Endothelial cell of umbilical vein (primary cell): ENCODE measurements at regions not wholly inside any gene's neighbourhood (a gene's known extent, or its start where the extent isn't known, plus 50 kb on each side); places are given as distances from the start of the nearest gene placed in this dataset.

Experiments used
- BruUV-seq: library from RNA; stranded (reverse); fragments of 400-500 nt; replicated peaks from 2 replicates; lab custom pipeline; 2021; lab: Mats Ljungman, UMichigan
- CTCF ChIA-PET: fragments of 300-600, 350-600 bp; sonication (Branson Sonifier 250); formaldehyde crosslinking; loops from one replicate; lab custom pipeline; 2021; ENCODE audit warnings: antibody characterized with exemption, inconsistent platforms; lab: Charles Lee
- POLR2A ChIA-PET: fragments of 300-600, 350-600 bp; sonication (Branson Sonifier 250); formaldehyde crosslinking; loops from one replicate; lab custom pipeline; 2021; ENCODE audit warnings: antibody characterized with exemption, inconsistent platforms; lab: Charles Lee
- DNase-seq: peaks from one replicate; pipeline ENCODE4 v3.0.0-alpha.2; 2011; ENCODE audit warnings: low read depth, low spot score
- FAIRE-seq: peaks from 2 replicates; lab custom pipeline; 2011; peaks lifted over from hg19 to GRCh38; lab: Jason Lieb, UNC
- H2AFZ ChIP-seq: 2 replicates; pipeline ENCODE4 v1.6.0; 2012; ENCODE audit warnings: low read depth, low read length, control low read depth, inconsistent platforms
- H3K27ac ChIP-seq: 2 replicates; pipeline ENCODE4 v1.5.1; 2011; ENCODE audit warnings: low read depth, mild to moderate bottlenecking, control low read depth, low read length, moderate library complexity; ENCODE audit not compliant: insufficient read depth
- H3K27me3 ChIP-seq, 2 experiments: 2 replicates each; pipeline versions ENCODE4 v1.6.0 to v1.6.1; 2011; ENCODE audit warnings: low read length in 2 of 2, mixed read lengths in 1 of 2; ENCODE audit not compliant: control insufficient read depth in 2 of 2, insufficient read depth in 2 of 2
- H3K36me3 ChIP-seq, 2 experiments: 2 replicates in 1 of 2; 3 replicates in 1 of 2; pipeline ENCODE4 v1.5.1; 2011; ENCODE audit warnings: low read length in 2 of 2, mild to moderate bottlenecking in 1 of 2, moderate library complexity in 1 of 2; ENCODE audit not compliant: control insufficient read depth in 2 of 2, insufficient read depth in 2 of 2; ENCODE audit errors: extremely low read depth in 1 of 2
- H3K4me1 ChIP-seq: 3 replicates; pipeline ENCODE4 v1.5.1; 2011; ENCODE audit warnings: mild to moderate bottlenecking, low read length; ENCODE audit not compliant: control insufficient read depth, insufficient read depth; ENCODE audit errors: extremely low read depth
- H3K4me2 ChIP-seq: 2 replicates; pipeline ENCODE4 v1.6.1; 2011; ENCODE audit warnings: low read length, control low read depth, mixed read lengths; ENCODE audit not compliant: insufficient read depth
- H3K4me3 ChIP-seq, 3 experiments: fragments of 200-600 bp in 1 of 3; sonication (generic), shearing (Covaris generic) in 1 of 3; replicated peaks in 1 of 3; 2 replicates each; pipeline ENCODE4 v1.5.1; 2011 to 2016; ENCODE audit warnings: control low read depth in 3 of 3, low read length in 3 of 3, mild to moderate bottlenecking in 2 of 3, inconsistent platforms in 1 of 3, low read depth in 1 of 3, moderate library complexity in 1 of 3; ENCODE audit not compliant: insufficient read depth in 1 of 3
- H3K79me2 ChIP-seq: 2 replicates; pipeline ENCODE4 v1.6.0; 2012; ENCODE audit warnings: low read length, inconsistent platforms; ENCODE audit not compliant: control insufficient read depth, insufficient read depth
- H3K9ac ChIP-seq: replicated peaks from 2 replicates; pipeline ENCODE3; 2011; ENCODE audit warnings: low read length, control low read depth; ENCODE audit not compliant: insufficient read depth; ENCODE audit errors: extremely low read depth
- H3K9me1 ChIP-seq: replicated peaks from 3 replicates; pipeline ENCODE4 v1.6.0; 2011; ENCODE audit warnings: mild to moderate bottlenecking, low read length; ENCODE audit not compliant: control insufficient read depth, insufficient read depth; ENCODE audit errors: extremely low read depth
- H3K9me3 ChIP-seq: replicated peaks from 2 replicates; pipeline ENCODE4 v1.5.1; 2012; ENCODE audit warnings: low read length, inconsistent platforms; ENCODE audit not compliant: control insufficient read depth, insufficient read depth
- H4K20me1 ChIP-seq: replicated peaks from 2 replicates; pipeline ENCODE3; 2011; ENCODE audit warnings: mild to moderate bottlenecking, low read length; ENCODE audit not compliant: control insufficient read depth, insufficient read depth; ENCODE audit errors: extremely low read depth
- EZH2 ChIP-seq: IDR thresholded peaks from 2 replicates; pipeline ENCODE4 v1.6.1; 2012; ENCODE audit warnings: borderline replicate concordance, low read depth, mild to moderate bottlenecking, moderate library complexity, low read length, inconsistent platforms; ENCODE audit not compliant: severe bottlenecking
- FOS ChIP-seq: IDR thresholded peaks from 2 replicates; pipeline ENCODE4 v1.6.1; 2011; ENCODE audit warnings: mild to moderate bottlenecking, low read length, moderate library complexity, borderline replicate concordance; ENCODE audit not compliant: insufficient read depth
- GATA2 ChIP-seq: IDR thresholded peaks from 2 replicates; pipeline ENCODE4 v1.7.0; 2011; ENCODE audit warnings: low read depth, mild to moderate bottlenecking, moderate library complexity, mixed read lengths, low read length; ENCODE audit not compliant: insufficient read length, insufficient read depth
- JUN ChIP-seq: IDR thresholded peaks from 2 replicates; pipeline ENCODE4 v1.6.1; 2011; ENCODE audit warnings: borderline replicate concordance, low read depth; ENCODE audit not compliant: insufficient read length, insufficient read depth
- MYC ChIP-seq: IDR thresholded peaks from one replicate; pipeline ENCODE4 v1.6.1; 2011; ENCODE audit warnings: mild to moderate bottlenecking, low read depth, low read length
- POLR2A ChIP-seq: IDR thresholded peaks from 2 replicates; pipeline ENCODE4 v1.6.1; 2012; ENCODE audit warnings: low read depth, mild to moderate bottlenecking, control low read depth, low read length
- POLR2AphosphoS5 ChIP-seq: IDR thresholded peaks from 2 replicates; pipeline ENCODE4 v1.6.1; 2012; ENCODE audit warnings: low read depth, mild to moderate bottlenecking, control low read depth, low read length, moderate library complexity; ENCODE audit not compliant: insufficient read depth
- dilution Hi-C: fragments of 300-500 bp; cut with MboI; formaldehyde crosslinking; loops from one replicate; pipeline ENCODE4 v1.15.0; 2019; ENCODE audit warnings: low sequenced_read_pairs; ENCODE audit not compliant: extremely low pct_ligation_motif_present
- intact Hi-C: fragments of 100-400 bp; cut with micrococcal nuclease; formaldehyde crosslinking; loops from one replicate; pipeline ENCODE4 v1.10.0; 2022
- TF ChIP-seq, protein P1 (sequence below): IDR thresholded peaks from 2 replicates; pipeline ENCODE4 v1.6.1; 2011; ENCODE audit not compliant: insufficient read depth, insufficient read length
- TF ChIP-seq, protein P2 (sequence below), 2 donors: IDR thresholded peaks; 1 replicate in 1 of 2; 2 replicates in 1 of 2; pipeline ENCODE4 v1.5.1; 2011; ENCODE audit warnings: low read length in 2 of 2, mild to moderate bottlenecking in 2 of 2, moderate library complexity in 2 of 2, control low read depth in 1 of 2, inconsistent platforms in 1 of 2, low read depth in 1 of 2; ENCODE audit not compliant: insufficient read depth in 1 of 2; ENCODE audit errors: extremely low read depth in 1 of 2

DNA sequence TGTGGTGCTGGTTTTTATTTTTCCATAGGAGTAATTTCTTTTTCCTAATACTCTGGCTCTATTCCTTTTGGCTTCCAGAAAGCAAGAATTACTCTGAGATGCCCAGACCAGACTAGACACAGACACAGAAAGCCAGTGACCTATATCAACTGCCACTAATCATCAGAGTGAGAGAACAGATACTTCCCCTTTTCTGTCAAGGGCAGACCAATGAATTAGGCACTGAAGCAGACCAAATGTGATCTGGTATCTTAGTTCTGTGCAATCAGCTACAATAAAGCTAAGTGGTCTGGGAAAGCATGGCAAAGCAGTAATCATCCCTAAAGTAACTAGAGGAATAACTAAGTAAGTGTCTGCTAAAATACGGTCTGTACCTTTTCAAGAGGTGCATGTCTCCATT lies 239.1 kb downstream of the ELAVL2 start:
- dilution Hi-C loops (no loop called here), intact Hi-C loops (no loop called here)
- ChIA-PET CTCF (no interaction called here), POLR2A (no interaction called here)
- no peak for TF ChIP-seq POLR2A
- Histone ChIP-seq H3K27ac (no peak overlapping the region), H3K4me3 (no peak overlapping the region), H3K79me2 (no peaks in the 10 kb centered on the region), H3K36me3 (no peaks in the 10 kb centered on the region), H3K4me1 (no peaks in the 10 kb centered on the region), H3K9me3 (no peaks in the 10 kb centered on the region), H3K27me3 (no peaks in the 10 kb centered on the region), H2AFZ (no peak overlapping the region), H3K4me2 (no peak overlapping the region), H3K9ac (no peak overlapping the region), H4K20me1 (no peaks in the 10 kb centered on the region), H3K9me1 (no peaks in the 10 kb centered on the region)
- no peak for DNase-seq
- BruUV-seq, result no TSS peak
- FAIRE-seq, result no peak

DNA sequence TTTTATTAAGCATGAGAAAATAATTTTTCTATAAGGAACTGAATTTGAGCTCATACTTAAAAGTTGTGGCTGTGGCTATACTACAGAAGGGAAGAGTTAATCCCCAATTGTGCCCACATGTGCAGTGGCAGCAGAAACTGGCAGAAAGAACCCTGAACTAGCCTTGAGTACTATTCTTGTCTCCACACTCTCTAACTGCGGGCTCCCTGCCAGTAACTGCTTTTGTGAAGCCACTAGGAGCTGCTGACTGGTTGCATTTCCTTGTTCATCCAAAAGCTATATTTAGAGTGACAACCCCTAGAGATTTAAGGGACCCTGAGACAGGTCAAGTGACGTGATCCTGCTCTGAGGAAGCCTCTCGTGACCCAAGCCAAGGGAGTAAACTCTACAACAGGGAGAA lies 238.6 kb downstream of the ELAVL2 start:
- no peaks in the 10 kb centered on the region for H3K9me3 ChIP-seq
- FAIRE-seq, result no peak
- no peak overlapping the region for H3K27ac ChIP-seq

More for the DNA sequence above, 238.6 kb downstream of the ELAVL2 start:
- CTCF ChIA-PET, result no interaction called here
- POLR2A ChIA-PET, result no interaction called here
- Histone ChIP-seq H3K27me3 (no peaks in the 10 kb centered on the region), H3K4me1 (no peaks in the 10 kb centered on the region), H3K4me3 (no peak overlapping the region), H3K9me1 (no peaks in the 10 kb centered on the region), H3K9ac (no peak overlapping the region), H4K20me1 (no peaks in the 10 kb centered on the region), H3K4me2 (no peak overlapping the region), H3K79me2 (no peaks in the 10 kb centered on the region), H3K36me3 (no peaks in the 10 kb centered on the region), H2AFZ (no peak overlapping the region)
- intact Hi-C loops, result no loop called here
- BruUV-seq, result no TSS peak
- dilution Hi-C loops, result no loop called here
- DNase-seq, result no peak
- no peak for TF ChIP-seq FOS
- TF ChIP-seq GATA2, result no peak
- no peak for TF ChIP-seq JUN
- no peak for TF ChIP-seq POLR2A
- no peak for TF ChIP-seq EZH2
- TF ChIP-seq, protein P1, sequence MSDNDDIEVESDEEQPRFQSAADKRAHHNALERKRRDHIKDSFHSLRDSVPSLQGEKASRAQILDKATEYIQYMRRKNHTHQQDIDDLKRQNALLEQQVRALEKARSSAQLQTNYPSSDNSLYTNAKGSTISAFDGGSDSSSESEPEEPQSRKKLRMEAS, result no peak
- TF ChIP-seq, protein P2, sequence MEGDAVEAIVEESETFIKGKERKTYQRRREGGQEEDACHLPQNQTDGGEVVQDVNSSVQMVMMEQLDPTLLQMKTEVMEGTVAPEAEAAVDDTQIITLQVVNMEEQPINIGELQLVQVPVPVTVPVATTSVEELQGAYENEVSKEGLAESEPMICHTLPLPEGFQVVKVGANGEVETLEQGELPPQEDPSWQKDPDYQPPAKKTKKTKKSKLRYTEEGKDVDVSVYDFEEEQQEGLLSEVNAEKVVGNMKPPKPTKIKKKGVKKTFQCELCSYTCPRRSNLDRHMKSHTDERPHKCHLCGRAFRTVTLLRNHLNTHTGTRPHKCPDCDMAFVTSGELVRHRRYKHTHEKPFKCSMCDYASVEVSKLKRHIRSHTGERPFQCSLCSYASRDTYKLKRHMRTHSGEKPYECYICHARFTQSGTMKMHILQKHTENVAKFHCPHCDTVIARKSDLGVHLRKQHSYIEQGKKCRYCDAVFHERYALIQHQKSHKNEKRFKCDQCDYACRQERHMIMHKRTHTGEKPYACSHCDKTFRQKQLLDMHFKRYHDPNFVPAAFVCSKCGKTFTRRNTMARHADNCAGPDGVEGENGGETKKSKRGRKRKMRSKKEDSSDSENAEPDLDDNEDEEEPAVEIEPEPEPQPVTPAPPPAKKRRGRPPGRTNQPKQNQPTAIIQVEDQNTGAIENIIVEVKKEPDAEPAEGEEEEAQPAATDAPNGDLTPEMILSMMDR (IDR thresholded peaks at IDR 0.05; ENCODE audit: extremely low read depth in 1 of 2, insufficient read depth in 1 of 2, low read depth in 1 of 2, low read length in 2 of 2), result no peak
- TF ChIP-seq POLR2AphosphoS5, result no peak
- no peak for TF ChIP-seq MYC
